ENCODE measurements at regions not wholly inside any gene's neighbourhood (a gene's known extent, or its start where the extent isn't known, plus 50 kb on each side); places are given as distances from the start of the nearest gene placed in this dataset.

GRCh38 chr3:66838704-66839103, 159.4 kb upstream of the KBTBD8 start:
- TF ChIP-seq CTCF (IDR thresholded peaks at IDR 0.05) (no peak), POLR2A (IDR thresholded peaks at IDR 0.05) (no peak)
